VCaP (cell line): ENCODE measurements at regions not wholly inside any gene's neighbourhood (a gene's known extent, or its start where the extent isn't known, plus 50 kb on each side); places are given as distances from the start of the nearest gene placed in this dataset.

Experiments used
- H3K27ac ChIP-seq: fragments of 450-650 bp; 2 replicates; pipeline ENCODE4 v1.5.1; 2017
- CTCF ChIP-seq: fragments of 450-650 bp; conservative IDR thresholded peaks from 2 replicates; pipeline ENCODE4 v1.5.1; 2017; ENCODE audit warnings: mild to moderate bottlenecking, moderate library complexity

DNA sequence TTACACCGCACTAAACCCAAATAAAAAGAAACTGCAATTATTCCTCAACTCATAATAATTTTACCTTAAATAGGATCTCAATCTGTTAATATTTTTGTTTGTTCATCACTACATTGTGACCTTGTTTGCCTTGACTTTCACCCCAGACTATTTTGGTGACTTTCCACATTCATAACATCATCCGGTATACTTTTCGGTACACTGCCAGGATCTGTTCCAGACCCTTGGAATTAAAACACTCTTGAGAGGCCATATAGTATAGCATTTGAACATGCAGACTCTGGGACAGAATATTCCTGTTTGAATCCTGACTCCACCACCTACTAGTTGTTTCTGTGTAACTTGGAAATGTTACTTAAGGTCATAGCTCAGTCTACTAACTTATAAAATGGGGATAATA lies 577.4 kb downstream of the METTL4 start:
- H3K27ac ChIP-seq = no peak overlapping the region
- TF ChIP-seq CTCF = no peak

- TF ChIP-seq CTCF = no peak
- H3K27ac ChIP-seq = no peak overlapping the region
Observed at GRCh38 chr18:1994471-1994870, 576.8 kb downstream of the METTL4 start.

DNA sequence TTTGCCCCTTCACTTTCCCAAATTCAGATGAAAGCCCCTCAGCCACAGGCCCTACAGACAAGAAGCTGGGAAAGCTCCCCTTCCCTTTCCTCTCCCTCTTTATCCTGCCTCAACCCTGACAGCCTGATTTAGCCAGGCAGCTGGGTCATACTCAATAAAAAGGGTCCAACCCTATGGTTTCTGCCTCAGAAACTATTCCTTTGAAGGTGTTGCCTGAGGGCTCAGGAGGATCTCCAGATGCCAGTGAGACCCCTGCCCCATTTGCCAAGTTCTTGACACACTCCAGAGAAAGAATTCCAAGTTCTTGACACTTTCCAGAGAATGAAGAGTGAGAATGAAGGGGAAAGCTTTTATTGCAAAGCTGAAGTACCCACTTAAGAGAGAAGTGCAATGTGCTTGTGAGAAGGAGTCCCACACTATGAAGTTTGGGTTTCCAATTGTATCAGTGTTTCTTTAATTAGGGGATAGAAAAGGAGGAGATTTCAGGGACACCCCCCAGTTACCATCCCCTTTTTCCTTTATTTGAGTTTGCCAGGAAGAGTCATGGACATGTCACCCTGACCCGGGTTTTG lies 576.2 kb downstream of the METTL4 start:
- no peak for TF ChIP-seq CTCF
- no peak overlapping the region for H3K27ac ChIP-seq

GRCh38 chr18:1998121-1998520 lies 573.2 kb downstream of the METTL4 start:
- no peak overlapping the region for H3K27ac ChIP-seq
- TF ChIP-seq CTCF = no peak

GRCh38 chr18:1999387-1999786 lies 571.9 kb downstream of the METTL4 start:
- no peak for TF ChIP-seq CTCF
- no peak overlapping the region for H3K27ac ChIP-seq

DNA sequence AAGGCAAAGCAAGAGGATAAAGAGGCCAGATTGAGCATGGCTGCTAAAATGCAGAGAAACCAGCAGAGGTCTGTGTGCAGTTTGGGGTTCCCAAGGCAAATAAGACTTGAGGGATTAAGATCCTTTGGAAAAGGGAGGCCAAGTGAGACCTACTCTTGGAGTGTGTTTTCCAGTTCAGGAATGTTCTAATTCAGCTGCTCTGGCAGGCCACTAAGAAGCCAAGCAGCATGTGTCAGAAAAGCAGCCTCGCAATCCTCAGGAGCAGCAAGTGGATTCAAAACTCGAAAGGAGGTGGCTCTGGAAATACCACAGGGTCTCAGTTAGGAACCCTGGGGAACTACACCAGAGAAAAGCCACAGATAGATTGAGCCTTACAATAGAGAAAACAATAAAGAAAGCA lies 569.2 kb downstream of the METTL4 start:
- no peak overlapping the region for H3K27ac ChIP-seq
- TF ChIP-seq CTCF = no peak

DNA sequence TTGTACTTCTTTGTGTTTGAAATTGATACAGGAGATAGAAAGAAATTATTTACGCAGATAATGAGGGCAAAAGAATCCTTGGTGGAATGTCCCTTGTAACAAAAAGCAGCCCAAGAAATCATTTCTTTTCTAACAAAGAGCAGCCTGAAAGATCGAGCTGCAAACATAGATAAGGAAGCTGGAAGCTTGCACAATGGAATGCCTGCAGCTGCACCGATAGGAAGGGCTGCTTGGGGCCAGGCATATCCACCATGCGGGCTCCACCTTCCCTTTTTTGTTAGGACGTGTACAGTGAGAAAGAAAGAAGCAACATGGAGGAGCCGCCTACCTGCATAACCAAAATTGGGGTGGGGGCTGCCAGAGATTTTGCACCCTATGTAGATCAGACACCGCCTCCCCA lies 568.7 kb downstream of the METTL4 start:
- no peak overlapping the region for H3K27ac ChIP-seq
- TF ChIP-seq CTCF = no peak
